Endothelial cell of umbilical vein (primary cell): ENCODE measurements at regions not wholly inside any gene's neighbourhood (a gene's known extent, or its start where the extent isn't known, plus 50 kb on each side); places are given as distances from the start of the nearest gene placed in this dataset.

Source experiments
- BruUV-seq: library from RNA; stranded (reverse); fragments of 400-500 nt; replicated peaks from 2 replicates; lab custom pipeline; 2021; lab: Mats Ljungman, UMichigan
- CTCF ChIA-PET: fragments of 300-600, 350-600 bp; sonication (Branson Sonifier 250); formaldehyde crosslinking; loops from one replicate; lab custom pipeline; 2021; ENCODE audit warnings: antibody characterized with exemption, inconsistent platforms; lab: Charles Lee
- POLR2A ChIA-PET: fragments of 300-600, 350-600 bp; sonication (Branson Sonifier 250); formaldehyde crosslinking; loops from one replicate; lab custom pipeline; 2021; ENCODE audit warnings: antibody characterized with exemption, inconsistent platforms; lab: Charles Lee
- DNase-seq: peaks from one replicate; pipeline ENCODE4 v3.0.0-alpha.2; 2011; ENCODE audit warnings: low read depth, low spot score
- FAIRE-seq: peaks from 2 replicates; lab custom pipeline; 2011; peaks lifted over from hg19 to GRCh38; lab: Jason Lieb, UNC
- H2AFZ ChIP-seq: 2 replicates; pipeline ENCODE4 v1.6.0; 2012; ENCODE audit warnings: low read depth, low read length, control low read depth, inconsistent platforms
- H3K27ac ChIP-seq: 2 replicates; pipeline ENCODE4 v1.5.1; 2011; ENCODE audit warnings: low read depth, mild to moderate bottlenecking, control low read depth, low read length, moderate library complexity; ENCODE audit not compliant: insufficient read depth
- H3K27me3 ChIP-seq, 2 experiments: 2 replicates each; pipeline versions ENCODE4 v1.6.0 to v1.6.1; 2011; ENCODE audit warnings: low read length in 2 of 2, mixed read lengths in 1 of 2; ENCODE audit not compliant: control insufficient read depth in 2 of 2, insufficient read depth in 2 of 2
- H3K36me3 ChIP-seq, 2 experiments: 2 replicates in 1 of 2; 3 replicates in 1 of 2; pipeline ENCODE4 v1.5.1; 2011; ENCODE audit warnings: low read length in 2 of 2, mild to moderate bottlenecking in 1 of 2, moderate library complexity in 1 of 2; ENCODE audit not compliant: control insufficient read depth in 2 of 2, insufficient read depth in 2 of 2; ENCODE audit errors: extremely low read depth in 1 of 2
- H3K4me1 ChIP-seq: 3 replicates; pipeline ENCODE4 v1.5.1; 2011; ENCODE audit warnings: mild to moderate bottlenecking, low read length; ENCODE audit not compliant: control insufficient read depth, insufficient read depth; ENCODE audit errors: extremely low read depth
- H3K4me2 ChIP-seq: 2 replicates; pipeline ENCODE4 v1.6.1; 2011; ENCODE audit warnings: low read length, control low read depth, mixed read lengths; ENCODE audit not compliant: insufficient read depth
- H3K4me3 ChIP-seq, 3 experiments: fragments of 200-600 bp in 1 of 3; sonication (generic), shearing (Covaris generic) in 1 of 3; replicated peaks in 1 of 3; 2 replicates each; pipeline ENCODE4 v1.5.1; 2011 to 2016; ENCODE audit warnings: control low read depth in 3 of 3, low read length in 3 of 3, mild to moderate bottlenecking in 2 of 3, inconsistent platforms in 1 of 3, low read depth in 1 of 3, moderate library complexity in 1 of 3; ENCODE audit not compliant: insufficient read depth in 1 of 3
- H3K79me2 ChIP-seq: 2 replicates; pipeline ENCODE4 v1.6.0; 2012; ENCODE audit warnings: low read length, inconsistent platforms; ENCODE audit not compliant: control insufficient read depth, insufficient read depth
- H3K9ac ChIP-seq: replicated peaks from 2 replicates; pipeline ENCODE3; 2011; ENCODE audit warnings: low read length, control low read depth; ENCODE audit not compliant: insufficient read depth; ENCODE audit errors: extremely low read depth
- H3K9me1 ChIP-seq: replicated peaks from 3 replicates; pipeline ENCODE4 v1.6.0; 2011; ENCODE audit warnings: mild to moderate bottlenecking, low read length; ENCODE audit not compliant: control insufficient read depth, insufficient read depth; ENCODE audit errors: extremely low read depth
- H3K9me3 ChIP-seq: replicated peaks from 2 replicates; pipeline ENCODE4 v1.5.1; 2012; ENCODE audit warnings: low read length, inconsistent platforms; ENCODE audit not compliant: control insufficient read depth, insufficient read depth
- H4K20me1 ChIP-seq: replicated peaks from 2 replicates; pipeline ENCODE3; 2011; ENCODE audit warnings: mild to moderate bottlenecking, low read length; ENCODE audit not compliant: control insufficient read depth, insufficient read depth; ENCODE audit errors: extremely low read depth
- CTCF ChIP-seq, 2 donors: IDR thresholded peaks; 1 replicate in 1 of 2; 2 replicates in 1 of 2; pipeline ENCODE4 v1.5.1; 2011; ENCODE audit warnings: low read length in 2 of 2, mild to moderate bottlenecking in 2 of 2, moderate library complexity in 2 of 2, control low read depth in 1 of 2, inconsistent platforms in 1 of 2, low read depth in 1 of 2; ENCODE audit not compliant: insufficient read depth in 1 of 2; ENCODE audit errors: extremely low read depth in 1 of 2
- GATA2 ChIP-seq: IDR thresholded peaks from 2 replicates; pipeline ENCODE4 v1.7.0; 2011; ENCODE audit warnings: low read depth, mild to moderate bottlenecking, moderate library complexity, mixed read lengths, low read length; ENCODE audit not compliant: insufficient read length, insufficient read depth
- JUN ChIP-seq: IDR thresholded peaks from 2 replicates; pipeline ENCODE4 v1.6.1; 2011; ENCODE audit warnings: borderline replicate concordance, low read depth; ENCODE audit not compliant: insufficient read length, insufficient read depth
- MYC ChIP-seq: IDR thresholded peaks from one replicate; pipeline ENCODE4 v1.6.1; 2011; ENCODE audit warnings: mild to moderate bottlenecking, low read depth, low read length
- POLR2A ChIP-seq: IDR thresholded peaks from 2 replicates; pipeline ENCODE4 v1.6.1; 2012; ENCODE audit warnings: low read depth, mild to moderate bottlenecking, control low read depth, low read length
- POLR2AphosphoS5 ChIP-seq: IDR thresholded peaks from 2 replicates; pipeline ENCODE4 v1.6.1; 2012; ENCODE audit warnings: low read depth, mild to moderate bottlenecking, control low read depth, low read length, moderate library complexity; ENCODE audit not compliant: insufficient read depth
- dilution Hi-C: fragments of 300-500 bp; cut with MboI; formaldehyde crosslinking; loops from one replicate; pipeline ENCODE4 v1.15.0; 2019; ENCODE audit warnings: low sequenced_read_pairs; ENCODE audit not compliant: extremely low pct_ligation_motif_present
- intact Hi-C: fragments of 100-400 bp; cut with micrococcal nuclease; formaldehyde crosslinking; loops from one replicate; pipeline ENCODE4 v1.10.0; 2022

GRCh38 chr4:173802662-173803022 lies 272.6 kb upstream of the HAND2 start:
- intact Hi-C loops, result no loop called here
- no TSS peak for BruUV-seq
- Histone ChIP-seq H3K79me2 (no peaks in the 10 kb centered on the region), H3K9me1 (no peaks in the 10 kb centered on the region), H3K36me3 (no peaks in the 10 kb centered on the region), H4K20me1 (no peaks in the 10 kb centered on the region), H2AFZ (no peak overlapping the region), H3K4me2 (no peak overlapping the region), H3K4me3 (no peak overlapping the region), H3K9ac (no peak overlapping the region), H3K4me1 (no peaks in the 10 kb centered on the region), H3K27me3 (no peaks in the 10 kb centered on the region), H3K27ac (no peak overlapping the region), H3K9me3 (no peaks in the 10 kb centered on the region)
- CTCF ChIA-PET, result no interaction called here
- POLR2A ChIA-PET, result no interaction called here
- dilution Hi-C loops, result no loop called here
- FAIRE-seq (no peak), DNase-seq (no peak)
- TF ChIP-seq GATA2 (no peak), JUN (no peak), CTCF (IDR thresholded peaks at IDR 0.05; ENCODE audit: extremely low read depth in 1 of 2, insufficient read depth in 1 of 2, low read depth in 1 of 2, low read length in 2 of 2) (no peak), POLR2A (no peak), MYC (no peak)

GRCh38 chr4:173801876-173802661 lies 272.0 kb upstream of the HAND2 start:
- Histone ChIP-seq H3K79me2 (no peaks in the 10 kb centered on the region), H3K9me3 (no peaks in the 10 kb centered on the region), H2AFZ (no peak overlapping the region), H3K9ac (no peak overlapping the region), H3K4me2 (no peak overlapping the region), H4K20me1 (no peaks in the 10 kb centered on the region), H3K4me1 (no peaks in the 10 kb centered on the region), H3K4me3 (no peak overlapping the region), H3K27me3 (no peaks in the 10 kb centered on the region), H3K9me1 (no peaks in the 10 kb centered on the region), H3K36me3 (no peaks in the 10 kb centered on the region), H3K27ac (no peak overlapping the region)
- intact Hi-C loops, result no loop called here
- no peak for TF ChIP-seq POLR2AphosphoS5
- FAIRE-seq (no peak), DNase-seq (no peak)
- ChIA-PET CTCF (no interaction called here), POLR2A (no interaction called here)
- dilution Hi-C loops, result no loop called here
- BruUV-seq, result no TSS peak
